Amygdala (tissue), 56 donors: ENCODE measurements at regions not wholly inside any gene's neighbourhood (a gene's known extent, or its start where the extent isn't known, plus 50 kb on each side); places are given as distances from the start of the nearest gene placed in this dataset.

Source experiments
- DNase-seq, 56 donors: peaks; one replicate each; lab custom pipeline; 2025; lab: John Stamatoyannopoulos, UW

- no peak for DNase-seq
Measured at GRCh38 chr1:57492586-57493226, 68.8 kb upstream of the DAB1 start.

- DNase-seq: no peak
Measured at GRCh38 chr1:57489358-57490036, 65.6 kb upstream of the DAB1 start.

GRCh38 chr1:57485643-57486042 is 61.8 kb upstream of the DAB1 start:
- DNase-seq: no peak

- no peak for DNase-seq
Measured at GRCh38 chr1:57483954-57484353, 60.1 kb upstream of the DAB1 start.

- no peak for DNase-seq
Measured at GRCh38 chr1:57479471-57479870, 55.6 kb upstream of the DAB1 start.

GRCh38 chr1:57475366-57475765 is 51.5 kb upstream of the DAB1 start:
- DNase-seq: no peak

- no peak for DNase-seq
Measured at GRCh38 chr1:57474137-57474750, 50.4 kb upstream of the DAB1 start.
